ENCODE measurements at regions not wholly inside any gene's neighbourhood (a gene's known extent, or its start where the extent isn't known, plus 50 kb on each side); places are given as distances from the start of the nearest gene placed in this dataset.

DNA sequence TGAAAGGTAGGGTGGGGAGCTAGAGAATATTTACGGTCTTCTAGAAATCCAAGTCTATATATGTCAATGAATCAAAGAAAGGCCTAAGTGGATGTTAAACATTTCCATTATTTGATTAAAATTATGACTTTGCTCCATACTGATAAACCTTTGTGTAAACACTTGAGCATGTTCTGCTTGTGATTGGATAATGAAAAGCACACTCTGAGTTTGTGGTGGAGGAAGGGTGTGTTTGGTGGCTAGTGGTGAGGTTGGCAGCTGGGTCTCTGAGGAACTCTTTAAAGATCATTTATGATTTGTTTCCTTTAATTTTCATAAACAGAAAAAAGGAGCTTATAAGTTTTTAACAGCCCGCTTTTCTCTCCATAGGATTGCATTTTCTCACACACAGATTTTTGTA is 84.7 kb downstream of the RFPL4B start:
- TF ChIP-seq, protein P1, sequence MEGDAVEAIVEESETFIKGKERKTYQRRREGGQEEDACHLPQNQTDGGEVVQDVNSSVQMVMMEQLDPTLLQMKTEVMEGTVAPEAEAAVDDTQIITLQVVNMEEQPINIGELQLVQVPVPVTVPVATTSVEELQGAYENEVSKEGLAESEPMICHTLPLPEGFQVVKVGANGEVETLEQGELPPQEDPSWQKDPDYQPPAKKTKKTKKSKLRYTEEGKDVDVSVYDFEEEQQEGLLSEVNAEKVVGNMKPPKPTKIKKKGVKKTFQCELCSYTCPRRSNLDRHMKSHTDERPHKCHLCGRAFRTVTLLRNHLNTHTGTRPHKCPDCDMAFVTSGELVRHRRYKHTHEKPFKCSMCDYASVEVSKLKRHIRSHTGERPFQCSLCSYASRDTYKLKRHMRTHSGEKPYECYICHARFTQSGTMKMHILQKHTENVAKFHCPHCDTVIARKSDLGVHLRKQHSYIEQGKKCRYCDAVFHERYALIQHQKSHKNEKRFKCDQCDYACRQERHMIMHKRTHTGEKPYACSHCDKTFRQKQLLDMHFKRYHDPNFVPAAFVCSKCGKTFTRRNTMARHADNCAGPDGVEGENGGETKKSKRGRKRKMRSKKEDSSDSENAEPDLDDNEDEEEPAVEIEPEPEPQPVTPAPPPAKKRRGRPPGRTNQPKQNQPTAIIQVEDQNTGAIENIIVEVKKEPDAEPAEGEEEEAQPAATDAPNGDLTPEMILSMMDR (IDR thresholded peaks at IDR 0.05), result no peak

DNA sequence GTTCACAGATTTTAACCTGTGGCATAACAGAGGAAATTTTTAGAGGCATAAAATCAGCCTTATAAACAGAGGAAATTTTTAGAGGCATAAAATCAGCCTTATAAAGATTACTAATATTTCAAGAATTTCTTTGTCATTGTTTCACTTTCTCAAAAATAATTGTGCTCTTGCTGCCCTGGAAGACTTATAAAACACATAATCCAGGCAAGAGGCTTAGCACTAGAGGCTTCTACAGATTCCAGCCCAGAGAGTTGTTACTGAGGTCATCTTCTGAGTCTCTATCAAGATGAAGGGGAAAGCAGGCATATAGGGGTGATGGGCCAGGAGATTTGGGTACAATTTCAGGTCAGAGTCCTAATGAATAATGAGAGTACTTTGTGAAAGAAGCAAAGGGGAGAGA is 85.7 kb downstream of the RFPL4B start:
- no peaks in the 10 kb centered on the region for H3K36me3 Mint-ChIP-seq (ENCODE audit: low read depth)
- H3K27me3 Mint-ChIP-seq (ENCODE audit: insufficient read depth), result no peaks in the 10 kb centered on the region
- DNase-seq, result no peak
- H3K9me3 Mint-ChIP-seq, result no peaks in the 10 kb centered on the region
- H3K4me3 Mint-ChIP-seq, result no peak overlapping the region
- TF ChIP-seq, protein P1 (IDR thresholded peaks at IDR 0.05), result no peak
- H3K4me1 Mint-ChIP-seq (ENCODE audit: low read depth), result peaks cover 13% of the 10 kb centered on the region
- peak overlapping the region; percentile 6; the same call in 1 of the 2 replicates for H3K27ac Mint-ChIP-seq

More for the DNA sequence above, 84.7 kb downstream of the RFPL4B start:
- Mint-ChIP-seq H3K9me3 (no peaks in the 10 kb centered on the region), H3K27ac (no peak overlapping the region), H3K36me3 (ENCODE audit: low read depth) (no peaks in the 10 kb centered on the region), H3K4me3 (no peak overlapping the region), H3K4me1 (ENCODE audit: low read depth) (peaks cover 8% of the 10 kb centered on the region), H3K27me3 (ENCODE audit: insufficient read depth) (peaks cover under 1% of the 10 kb centered on the region; the same call in 1 of the 2 replicates)
- no peak for DNase-seq

DNA sequence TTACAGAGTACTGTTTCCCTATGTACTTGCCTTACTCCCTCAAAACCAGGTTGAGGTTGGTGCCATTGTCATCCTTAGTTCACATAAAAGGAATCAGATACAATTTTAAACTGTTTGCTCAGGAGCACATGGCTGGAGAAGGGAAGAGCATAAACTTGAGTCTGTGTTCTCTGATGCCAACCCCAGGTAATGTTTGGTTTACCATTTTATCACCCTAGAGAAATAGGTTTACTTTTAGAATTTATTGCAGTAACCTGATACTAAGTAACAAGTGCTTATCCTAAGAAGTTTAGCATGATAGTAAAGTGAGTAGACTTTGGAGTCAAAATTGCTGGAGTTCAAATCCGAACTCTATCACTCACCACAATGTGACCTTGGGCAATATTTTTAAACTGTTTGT is 86.3 kb downstream of the RFPL4B start:
- no peak for DNase-seq
- Mint-ChIP-seq H3K4me1 (ENCODE audit: low read depth) (peaks cover 13% of the 10 kb centered on the region), H3K27me3 (ENCODE audit: insufficient read depth) (no peaks in the 10 kb centered on the region), H3K27ac (no peak overlapping the region), H3K4me3 (no peak overlapping the region), H3K36me3 (ENCODE audit: low read depth) (no peaks in the 10 kb centered on the region), H3K9me3 (no peaks in the 10 kb centered on the region)
- TF ChIP-seq, protein P1 (IDR thresholded peaks at IDR 0.05), result no peak

DNA sequence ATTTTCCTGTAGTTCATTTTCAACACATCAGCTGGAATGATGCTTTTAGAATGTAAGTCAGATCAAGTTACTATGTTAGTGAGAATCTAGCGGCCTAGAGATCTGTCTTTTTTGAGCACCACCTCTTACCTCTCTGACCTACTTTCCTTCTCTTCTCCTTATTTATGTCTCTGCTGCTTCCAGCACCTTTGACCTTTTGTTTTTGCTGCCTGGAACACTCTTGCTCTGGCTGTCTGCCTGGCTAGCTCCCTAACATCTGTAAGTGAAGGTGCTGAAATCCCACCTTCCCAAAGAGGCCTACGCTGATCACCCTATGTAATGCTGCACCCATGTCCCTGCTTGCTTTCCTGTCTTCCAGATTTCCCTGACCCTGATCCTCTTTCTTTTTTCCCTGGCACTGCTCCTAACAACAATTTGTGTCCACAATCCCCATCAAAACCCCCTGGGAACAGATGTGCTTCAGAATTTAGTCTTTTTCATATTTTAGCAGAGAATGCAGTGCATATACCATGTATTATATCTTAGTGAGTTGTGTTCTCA is 87.8 kb downstream of the RFPL4B start:
- no peak for DNase-seq
- Mint-ChIP-seq H3K4me3 (no peak overlapping the region), H3K27ac (no peak overlapping the region), H3K9me3 (no peaks in the 10 kb centered on the region), H3K36me3 (ENCODE audit: low read depth) (no peaks in the 10 kb centered on the region), H3K27me3 (ENCODE audit: insufficient read depth) (no peaks in the 10 kb centered on the region), H3K4me1 (ENCODE audit: low read depth) (peaks cover 13% of the 10 kb centered on the region)
- TF ChIP-seq, protein P1 (IDR thresholded peaks at IDR 0.05), result no peak

GRCh38 chr6:112437058-112437457 is 89.9 kb downstream of the RFPL4B start:
- Mint-ChIP-seq H3K9me3 (no peaks in the 10 kb centered on the region), H3K27ac (no peak overlapping the region), H3K4me1 (ENCODE audit: low read depth) (peaks cover 13% of the 10 kb centered on the region), H3K4me3 (no peak overlapping the region), H3K36me3 (ENCODE audit: low read depth) (no peaks in the 10 kb centered on the region), H3K27me3 (ENCODE audit: insufficient read depth) (no peaks in the 10 kb centered on the region)
- TF ChIP-seq, protein P1 (IDR thresholded peaks at IDR 0.05), result no peak
- no peak for DNase-seq

- no peak for DNase-seq
- Mint-ChIP-seq H3K4me3 (no peak overlapping the region), H3K27ac (no peak overlapping the region), H3K9me3 (no peaks in the 10 kb centered on the region), H3K36me3 (ENCODE audit: low read depth) (no peaks in the 10 kb centered on the region), H3K4me1 (ENCODE audit: low read depth) (peaks cover 14% of the 10 kb centered on the region; the same call in 1 of the 2 replicates), H3K27me3 (ENCODE audit: insufficient read depth) (no peaks in the 10 kb centered on the region)
- TF ChIP-seq, protein P1 (IDR thresholded peaks at IDR 0.05), result no peak
Observed at GRCh38 chr6:112439010-112439409, 91.9 kb downstream of the RFPL4B start.

Measured in HFFc6 (cell line).